EH (cell line): ENCODE measurements at regions not wholly inside any gene's neighbourhood (a gene's known extent, or its start where the extent isn't known, plus 50 kb on each side); places are given as distances from the start of the nearest gene placed in this dataset.

Experiments
- DNase-seq: peaks from one replicate; pipeline ENCODE4 v3.0.0-alpha.2; 2015; ENCODE audit warnings: low read depth

- no peak for DNase-seq
These were observed 444.0 kb upstream of the MGMT start for GRCh38 chr10:129023082-129023481.

GRCh38 chr10:129024046-129024445 lies 443.0 kb upstream of the MGMT start:
- no peak for DNase-seq

GRCh38 chr10:129025787-129026186 lies 441.3 kb upstream of the MGMT start:
- no peak for DNase-seq

GRCh38 chr10:129027906-129028305 lies 439.1 kb upstream of the MGMT start:
- DNase-seq = no peak

- no peak for DNase-seq
These were observed 438.6 kb upstream of the MGMT start for GRCh38 chr10:129028451-129028850.

GRCh38 chr10:129029051-129029450 lies 438.0 kb upstream of the MGMT start:
- DNase-seq = no peak

- DNase-seq = no peak
These were observed 437.0 kb upstream of the MGMT start for GRCh38 chr10:129029851-129030602.

GRCh38 chr10:129030603-129030895 lies 436.5 kb upstream of the MGMT start:
- DNase-seq = no peak

GRCh38 chr10:129030996-129031843 lies 435.8 kb upstream of the MGMT start:
- DNase-seq = no peak

- no peak for DNase-seq
These were observed 435.2 kb upstream of the MGMT start for GRCh38 chr10:129031844-129032150.

- DNase-seq = no peak
These were observed 434.4 kb upstream of the MGMT start for GRCh38 chr10:129032372-129033313.

GRCh38 chr10:129033340-129033739 lies 433.7 kb upstream of the MGMT start:
- DNase-seq = no peak

- no peak for DNase-seq
These were observed 433.2 kb upstream of the MGMT start for GRCh38 chr10:129033790-129034272.

- no peak for DNase-seq
These were observed 431.8 kb upstream of the MGMT start for GRCh38 chr10:129035052-129035827.

- no peak for DNase-seq
These were observed 428.5 kb upstream of the MGMT start for GRCh38 chr10:129038522-129038921.

- DNase-seq = no peak
These were observed 427.4 kb upstream of the MGMT start for GRCh38 chr10:129039406-129040370.

GRCh38 chr10:129040377-129040776 lies 426.7 kb upstream of the MGMT start:
- no peak for DNase-seq

- no peak for DNase-seq
These were observed 425.1 kb upstream of the MGMT start for GRCh38 chr10:129041916-129042315.

GRCh38 chr10:129042776-129043595 lies 424.1 kb upstream of the MGMT start:
- no peak for DNase-seq

- DNase-seq = no peak
These were observed 423.4 kb upstream of the MGMT start for GRCh38 chr10:129043691-129044090.
